ENCODE measurements at regions not wholly inside any gene's neighbourhood (a gene's known extent, or its start where the extent isn't known, plus 50 kb on each side); places are given as distances from the start of the nearest gene placed in this dataset.
A peak's percentile ranks its signal among the peaks of the same experiment; 100 is the strongest.

DNA sequence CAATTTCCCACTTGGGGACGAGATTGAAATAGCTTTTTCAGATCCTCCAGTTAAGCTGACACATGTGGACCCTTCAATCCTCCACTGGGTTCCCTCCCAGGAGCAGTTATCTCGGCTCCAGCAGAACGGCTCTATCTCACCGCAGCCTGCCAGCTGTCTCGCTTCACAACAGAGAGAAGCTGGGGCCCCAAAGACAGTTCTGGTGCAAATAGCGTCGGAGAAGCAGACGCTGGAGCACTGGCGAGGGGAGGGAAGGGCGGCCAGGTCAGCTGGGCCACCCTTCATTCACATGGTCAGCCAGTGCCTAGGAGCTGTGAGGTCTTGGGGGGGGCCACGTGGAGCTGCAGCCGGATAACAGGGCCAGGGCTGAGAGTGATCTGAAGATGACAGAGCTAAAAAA, 141.3 kb upstream of the SDK2 start (continued):
- TF ChIP-seq, protein P1, sequence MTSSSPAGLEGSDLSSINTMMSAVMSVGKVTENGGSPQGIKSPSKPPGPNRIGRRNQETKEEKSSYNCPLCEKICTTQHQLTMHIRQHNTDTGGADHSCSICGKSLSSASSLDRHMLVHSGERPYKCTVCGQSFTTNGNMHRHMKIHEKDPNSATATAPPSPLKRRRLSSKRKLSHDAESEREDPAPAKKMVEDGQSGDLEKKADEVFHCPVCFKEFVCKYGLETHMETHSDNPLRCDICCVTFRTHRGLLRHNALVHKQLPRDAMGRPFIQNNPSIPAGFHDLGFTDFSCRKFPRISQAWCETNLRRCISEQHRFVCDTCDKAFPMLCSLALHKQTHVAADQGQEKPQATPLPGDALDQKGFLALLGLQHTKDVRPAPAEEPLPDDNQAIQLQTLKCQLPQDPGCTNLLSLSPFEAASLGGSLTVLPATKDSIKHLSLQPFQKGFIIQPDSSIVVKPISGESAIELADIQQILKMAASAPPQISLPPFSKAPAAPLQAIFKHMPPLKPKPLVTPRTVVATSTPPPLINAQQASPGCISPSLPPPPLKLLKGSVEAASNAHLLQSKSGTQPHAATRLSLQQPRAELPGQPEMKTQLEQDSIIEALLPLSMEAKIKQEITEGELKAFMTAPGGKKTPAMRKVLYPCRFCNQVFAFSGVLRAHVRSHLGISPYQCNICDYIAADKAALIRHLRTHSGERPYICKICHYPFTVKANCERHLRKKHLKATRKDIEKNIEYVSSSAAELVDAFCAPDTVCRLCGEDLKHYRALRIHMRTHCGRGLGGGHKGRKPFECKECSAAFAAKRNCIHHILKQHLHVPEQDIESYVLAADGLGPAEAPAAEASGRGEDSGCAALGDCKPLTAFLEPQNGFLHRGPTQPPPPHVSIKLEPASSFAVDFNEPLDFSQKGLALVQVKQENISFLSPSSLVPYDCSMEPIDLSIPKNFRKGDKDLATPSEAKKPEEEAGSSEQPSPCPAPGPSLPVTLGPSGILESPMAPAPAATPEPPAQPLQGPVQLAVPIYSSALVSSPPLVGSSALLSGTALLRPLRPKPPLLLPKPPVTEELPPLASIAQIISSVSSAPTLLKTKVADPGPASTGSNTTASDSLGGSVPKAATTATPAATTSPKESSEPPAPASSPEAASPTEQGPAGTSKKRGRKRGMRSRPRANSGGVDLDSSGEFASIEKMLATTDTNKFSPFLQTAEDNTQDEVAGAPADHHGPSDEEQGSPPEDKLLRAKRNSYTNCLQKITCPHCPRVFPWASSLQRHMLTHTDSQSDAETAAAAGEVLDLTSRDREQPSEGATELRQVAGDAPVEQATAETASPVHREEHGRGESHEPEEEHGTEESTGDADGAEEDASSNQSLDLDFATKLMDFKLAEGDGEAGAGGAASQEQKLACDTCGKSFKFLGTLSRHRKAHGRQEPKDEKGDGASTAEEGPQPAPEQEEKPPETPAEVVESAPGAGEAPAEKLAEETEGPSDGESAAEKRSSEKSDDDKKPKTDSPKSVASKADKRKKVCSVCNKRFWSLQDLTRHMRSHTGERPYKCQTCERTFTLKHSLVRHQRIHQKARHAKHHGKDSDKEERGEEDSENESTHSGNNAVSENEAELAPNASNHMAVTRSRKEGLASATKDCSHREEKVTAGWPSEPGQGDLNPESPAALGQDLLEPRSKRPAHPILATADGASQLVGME (CRISPR knock-in tag; IDR thresholded peaks at IDR 0.05), result no peak
- TF ChIP-seq CBFA2T2 (conservative IDR thresholded peaks at IDR 0.05), result 0 out of 2 replicates have a peak, but pooled peaks have one; percentile 11
- no peak for TF ChIP-seq PHF21A (IDR thresholded peaks at IDR 0.05; ENCODE audit: borderline replicate concordance, low read depth)
- TF ChIP-seq, protein P2, sequence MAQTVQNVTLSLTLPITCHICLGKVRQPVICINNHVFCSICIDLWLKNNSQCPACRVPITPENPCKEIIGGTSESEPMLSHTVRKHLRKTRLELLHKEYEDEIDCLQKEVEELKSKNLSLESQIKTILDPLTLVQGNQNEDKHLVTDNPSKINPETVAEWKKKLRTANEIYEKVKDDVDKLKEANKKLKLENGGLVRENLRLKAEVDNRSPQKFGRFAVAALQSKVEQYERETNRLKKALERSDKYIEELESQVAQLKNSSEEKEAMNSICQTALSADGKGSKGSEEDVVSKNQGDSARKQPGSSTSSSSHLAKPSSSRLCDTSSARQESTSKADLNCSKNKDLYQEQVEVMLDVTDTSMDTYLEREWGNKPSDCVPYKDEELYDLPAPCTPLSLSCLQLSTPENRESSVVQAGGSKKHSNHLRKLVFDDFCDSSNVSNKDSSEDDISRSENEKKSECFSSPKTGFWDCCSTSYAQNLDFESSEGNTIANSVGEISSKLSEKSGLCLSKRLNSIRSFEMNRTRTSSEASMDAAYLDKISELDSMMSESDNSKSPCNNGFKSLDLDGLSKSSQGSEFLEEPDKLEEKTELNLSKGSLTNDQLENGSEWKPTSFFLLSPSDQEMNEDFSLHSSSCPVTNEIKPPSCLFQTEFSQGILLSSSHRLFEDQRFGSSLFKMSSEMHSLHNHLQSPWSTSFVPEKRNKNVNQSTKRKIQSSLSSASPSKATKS (CRISPR knock-in tag; IDR thresholded peaks at IDR 0.05), result no peak
- TF ChIP-seq MED1 (CRISPR knock-in tag; IDR thresholded peaks at IDR 0.05; ENCODE audit: borderline replicate concordance), result no peak
- TF ChIP-seq ZNF717 (CRISPR knock-in tag; IDR thresholded peaks at IDR 0.05), result no peak
